Epithelial cell of proximal tubule (primary cell): ENCODE measurements at regions not wholly inside any gene's neighbourhood (a gene's known extent, or its start where the extent isn't known, plus 50 kb on each side); places are given as distances from the start of the nearest gene placed in this dataset.
A peak's percentile ranks its signal among the peaks of the same experiment; 100 is the strongest.

Experiments used
- DNase-seq: peaks from one replicate; pipeline ENCODE4 v3.0.0-alpha.2; 2011; ENCODE audit warnings: low read depth
- H3K4me3 ChIP-seq: 2 replicates; pipeline ENCODE4 v1.5.1; 2011; ENCODE audit warnings: low read depth, mild to moderate bottlenecking, low read length
- TF ChIP-seq, protein P1 (sequence below): conservative IDR thresholded peaks from 2 replicates; pipeline ENCODE4 v1.5.1; 2012; ENCODE audit warnings: low read depth, mild to moderate bottlenecking, low read length

DNA sequence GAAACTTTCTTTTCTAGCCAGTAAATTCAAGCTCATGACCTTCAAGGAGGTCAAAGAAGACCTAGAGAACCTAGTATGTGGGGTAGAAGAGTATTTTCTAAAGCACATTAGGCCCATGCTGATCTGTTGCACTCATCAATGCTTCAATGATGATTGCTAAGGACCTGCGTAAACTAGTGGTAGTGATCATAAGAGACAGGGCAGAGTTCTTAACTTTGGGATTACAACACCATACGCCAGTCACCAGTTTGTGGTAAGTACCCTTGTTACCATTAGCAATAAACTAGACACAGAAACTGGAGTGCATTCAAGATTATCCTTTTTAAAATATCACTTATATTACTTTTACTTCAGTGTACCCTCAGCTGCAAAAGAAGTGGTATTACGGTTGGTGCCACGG lies 490.3 kb downstream of the BUD13 start:
- DNase-seq, result no peak
- H3K4me3 ChIP-seq, result no peak overlapping the region
- TF ChIP-seq, protein P1, sequence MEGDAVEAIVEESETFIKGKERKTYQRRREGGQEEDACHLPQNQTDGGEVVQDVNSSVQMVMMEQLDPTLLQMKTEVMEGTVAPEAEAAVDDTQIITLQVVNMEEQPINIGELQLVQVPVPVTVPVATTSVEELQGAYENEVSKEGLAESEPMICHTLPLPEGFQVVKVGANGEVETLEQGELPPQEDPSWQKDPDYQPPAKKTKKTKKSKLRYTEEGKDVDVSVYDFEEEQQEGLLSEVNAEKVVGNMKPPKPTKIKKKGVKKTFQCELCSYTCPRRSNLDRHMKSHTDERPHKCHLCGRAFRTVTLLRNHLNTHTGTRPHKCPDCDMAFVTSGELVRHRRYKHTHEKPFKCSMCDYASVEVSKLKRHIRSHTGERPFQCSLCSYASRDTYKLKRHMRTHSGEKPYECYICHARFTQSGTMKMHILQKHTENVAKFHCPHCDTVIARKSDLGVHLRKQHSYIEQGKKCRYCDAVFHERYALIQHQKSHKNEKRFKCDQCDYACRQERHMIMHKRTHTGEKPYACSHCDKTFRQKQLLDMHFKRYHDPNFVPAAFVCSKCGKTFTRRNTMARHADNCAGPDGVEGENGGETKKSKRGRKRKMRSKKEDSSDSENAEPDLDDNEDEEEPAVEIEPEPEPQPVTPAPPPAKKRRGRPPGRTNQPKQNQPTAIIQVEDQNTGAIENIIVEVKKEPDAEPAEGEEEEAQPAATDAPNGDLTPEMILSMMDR, result no peak

DNA sequence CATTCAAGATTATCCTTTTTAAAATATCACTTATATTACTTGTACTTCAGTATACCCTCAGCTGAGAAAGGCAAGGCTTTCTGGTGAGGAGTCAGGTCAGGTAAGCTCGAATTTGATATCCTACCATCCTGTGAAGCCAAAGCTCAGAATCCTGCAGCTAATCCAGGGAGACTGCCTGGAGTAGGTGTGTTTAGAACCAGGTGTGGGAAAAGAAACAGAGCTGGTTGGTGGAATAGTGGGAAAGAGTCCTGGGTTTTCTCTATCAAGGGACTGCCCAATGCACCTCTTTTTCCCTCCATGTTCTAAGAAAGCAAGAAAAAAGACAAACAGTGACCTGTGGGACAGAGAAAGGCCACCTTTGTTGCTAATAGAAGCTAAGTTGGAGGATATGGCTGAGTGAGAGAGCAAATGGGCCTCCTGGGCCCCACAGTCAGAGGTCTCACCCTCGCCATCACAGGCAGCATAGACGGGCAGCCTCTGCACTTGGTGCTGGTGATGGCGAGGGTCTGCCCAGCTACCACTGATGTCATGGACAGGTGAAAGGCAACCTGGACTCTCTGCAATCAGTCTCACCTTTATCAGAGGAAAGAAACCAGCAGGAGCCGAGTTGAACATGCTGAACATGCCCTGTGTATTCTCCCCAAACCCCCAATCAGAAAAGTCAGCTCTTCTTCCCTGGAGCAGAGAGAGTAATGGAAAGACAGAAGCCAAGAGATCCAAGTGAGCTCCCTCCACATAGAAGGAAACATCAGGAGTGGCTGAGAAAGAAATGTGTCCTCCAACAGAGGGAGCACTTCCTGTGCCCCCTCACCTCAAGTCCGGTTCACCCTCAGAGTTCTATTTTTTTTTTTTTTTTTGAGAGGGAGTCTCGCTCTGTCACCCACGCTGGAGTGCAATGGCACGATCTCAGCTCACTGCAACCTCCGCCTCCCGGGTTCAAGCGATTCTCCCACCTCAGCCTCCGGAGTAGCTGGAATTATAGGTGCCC lies 491.3 kb downstream of the BUD13 start:
- TF ChIP-seq, protein P1, result no peak
- H3K4me3 ChIP-seq, result no peak overlapping the region
- no peak for DNase-seq

DNA sequence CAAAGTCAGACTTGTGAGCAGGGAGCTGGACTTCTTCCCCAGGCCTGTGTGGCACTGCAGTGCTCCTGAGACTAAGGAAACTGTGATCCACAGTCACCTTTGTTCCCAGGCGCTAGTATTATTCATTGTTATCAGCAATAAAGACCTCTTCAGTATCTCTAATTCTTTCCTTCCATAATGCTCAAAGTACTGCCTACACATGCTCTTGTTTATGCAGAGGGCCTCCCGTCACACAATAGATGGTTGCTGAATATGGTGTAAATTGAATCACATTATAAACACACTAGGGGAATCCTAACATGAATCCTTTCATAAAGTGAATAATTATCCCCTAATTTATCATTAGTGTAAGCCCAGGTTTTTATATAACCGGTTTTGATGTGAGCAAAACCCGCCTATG lies 493.3 kb downstream of the BUD13 start:
- TF ChIP-seq, protein P1, result no peak
- DNase-seq, result no peak
- H3K4me3 ChIP-seq, result no peak overlapping the region

DNA sequence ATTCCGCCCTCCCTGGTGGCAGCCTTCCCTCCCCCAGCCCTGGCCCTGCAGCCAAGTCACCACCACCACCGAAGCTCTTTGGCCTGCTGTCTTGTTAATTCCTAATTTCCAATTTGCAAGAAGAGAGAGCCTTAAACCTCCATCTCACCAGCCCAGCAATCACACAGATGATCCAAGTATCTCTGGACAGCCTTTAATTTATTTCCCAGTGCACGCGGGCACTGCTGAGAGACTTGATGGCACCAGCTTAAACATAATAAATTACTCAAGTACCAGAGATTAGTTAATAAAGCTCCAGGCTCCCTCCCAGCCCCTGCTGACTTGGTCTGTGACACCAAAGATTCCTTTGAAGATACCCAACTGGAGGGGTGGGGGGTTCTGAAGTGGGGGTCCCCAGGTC lies 494.7 kb downstream of the BUD13 start:
- H3K4me3 ChIP-seq, result no peak overlapping the region
- TF ChIP-seq, protein P1, result no peak
- DNase-seq, result no peak

DNA sequence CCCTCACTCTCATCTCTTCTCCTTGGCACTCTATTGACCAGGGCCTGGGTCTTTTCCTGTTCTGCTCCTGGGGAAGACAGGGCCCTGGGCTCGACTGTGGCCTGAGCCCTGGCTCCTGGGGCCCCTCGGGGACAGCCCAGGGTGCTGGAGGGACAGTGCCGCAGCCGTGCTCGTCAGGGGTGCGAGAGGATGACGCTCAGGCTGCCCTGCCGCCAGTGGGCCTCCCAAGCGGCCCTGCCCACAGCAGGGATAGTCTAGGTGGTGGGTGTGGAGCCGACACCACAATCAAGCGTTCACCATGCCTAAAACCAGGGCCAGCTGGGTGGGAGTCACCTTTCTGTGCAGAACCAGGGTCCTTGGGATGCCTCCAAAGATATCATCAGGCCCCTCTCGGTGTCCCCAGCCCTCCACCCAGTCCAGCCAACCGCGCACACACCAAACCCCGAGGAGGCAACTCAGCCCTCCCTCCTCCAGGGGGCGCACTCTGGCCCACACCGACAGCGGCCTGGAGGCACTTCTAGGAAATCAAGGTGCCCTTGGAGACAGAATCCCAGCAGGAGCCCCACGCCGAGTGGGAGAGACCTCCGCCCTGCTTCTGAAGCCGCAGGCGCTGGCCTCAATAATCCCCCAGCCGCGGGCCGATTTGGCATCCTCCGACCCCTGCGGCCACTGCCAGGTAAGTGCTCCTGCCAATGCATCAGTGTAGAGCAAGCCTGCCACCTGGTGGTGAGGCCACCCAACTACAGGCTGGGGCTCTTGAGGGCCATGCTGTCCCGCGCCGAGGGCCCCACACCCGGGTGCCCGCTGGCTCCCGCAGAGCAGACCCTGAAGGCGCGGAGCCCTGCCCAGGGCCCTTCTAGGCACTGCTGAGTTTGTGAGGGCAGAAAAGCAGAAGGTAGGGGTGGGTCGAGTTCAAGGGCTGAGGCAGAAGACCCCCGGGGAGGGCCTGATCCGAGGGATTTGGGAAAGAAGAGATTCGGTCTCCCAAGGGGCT lies 496.4 kb downstream of the BUD13 start:
- peak overlapping the region; percentile 53 for H3K4me3 ChIP-seq
- TF ChIP-seq, protein P1, result peak; percentile 91
- no peak for DNase-seq

DNA sequence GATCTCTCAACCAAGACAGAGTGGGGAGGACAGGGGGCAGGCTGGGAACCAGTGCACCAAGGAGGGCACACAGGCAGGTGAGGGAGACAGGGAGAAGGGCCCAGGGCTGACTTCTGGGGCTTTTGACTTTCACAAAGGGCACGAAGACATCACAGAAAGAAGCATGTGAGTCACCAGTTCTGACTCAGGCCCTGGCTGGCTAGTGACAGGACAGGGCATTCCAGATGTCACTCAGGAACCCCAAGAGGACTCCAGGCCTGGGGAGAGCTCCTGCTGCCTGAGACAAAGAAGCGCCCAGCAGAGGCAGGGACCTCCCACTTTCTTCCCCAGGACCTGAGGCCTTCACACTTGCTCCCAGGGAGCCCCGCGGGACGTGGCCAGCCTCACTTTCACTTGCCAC lies 497.2 kb downstream of the BUD13 start:
- no peak for DNase-seq
- no peak overlapping the region for H3K4me3 ChIP-seq
- TF ChIP-seq, protein P1, result no peak
